Endodermal cell (in vitro differentiated cells): ENCODE measurements at regions not wholly inside any gene's neighbourhood (a gene's known extent, or its start where the extent isn't known, plus 50 kb on each side); places are given as distances from the start of the nearest gene placed in this dataset.
"Not testable (repeated sequence)": the region's sequence is repeated elsewhere in the genome, so short reads cannot be mapped to it uniquely, and the experiment has no call there.

Experiments used
- DNase-seq: peaks from one replicate; pipeline ENCODE4 v3.0.0-alpha.2; 2017
- H3K27ac ChIP-seq: 2 replicates; pipeline ENCODE4 v1.5.1; 2013; ENCODE audit warnings: mild to moderate bottlenecking, low read depth, low read length, moderate library complexity
- H3K27me3 ChIP-seq: 2 replicates; pipeline ENCODE4 v1.6.1; 2013; ENCODE audit warnings: mild to moderate bottlenecking, low read length, moderate library complexity; ENCODE audit not compliant: insufficient read depth, control insufficient read depth, poor library complexity, severe bottlenecking
- H3K36me3 ChIP-seq: 2 replicates; pipeline ENCODE4 v1.7.0; 2013; ENCODE audit warnings: mild to moderate bottlenecking, low read length, moderate library complexity; ENCODE audit not compliant: control insufficient read depth, insufficient read depth
- H3K4me1 ChIP-seq: one replicate; pipeline ENCODE4 v1.7.0; 2013; ENCODE audit warnings: low read length; ENCODE audit not compliant: control insufficient read depth, insufficient read depth
- H3K4me3 ChIP-seq: 2 replicates; pipeline ENCODE4 v1.5.1; 2013; ENCODE audit warnings: mild to moderate bottlenecking, low read length, moderate library complexity
- H3K9ac ChIP-seq: 2 replicates; pipeline ENCODE4 v1.6.1; 2013; ENCODE audit warnings: mild to moderate bottlenecking, low read length, moderate library complexity; ENCODE audit not compliant: poor library complexity, severe bottlenecking; ENCODE audit errors: extremely low read depth
- H3K9me3 ChIP-seq: 2 replicates; pipeline ENCODE4 v1.6.1; 2013; ENCODE audit warnings: mild to moderate bottlenecking, low read length, moderate library complexity; ENCODE audit not compliant: control insufficient read depth
- H3K27ac Mint-ChIP-seq: 2 replicates; pipeline ENCODE4 v1.8.0; 2020; ENCODE audit warnings: mixed read lengths
- H3K27me3 Mint-ChIP-seq: 2 replicates; pipeline ENCODE4 v1.8.0; 2021; ENCODE audit warnings: mild to moderate bottlenecking, mixed read lengths; ENCODE audit not compliant: insufficient read depth
- H3K36me3 Mint-ChIP-seq: 2 replicates; pipeline ENCODE4 v1.8.0; 2020; ENCODE audit warnings: low read depth, mixed read lengths
- H3K4me1 Mint-ChIP-seq: 2 replicates; pipeline ENCODE4 v1.8.0; 2020; ENCODE audit warnings: mixed read lengths
- H3K4me3 Mint-ChIP-seq: 2 replicates; pipeline ENCODE4 v1.8.0; 2020; ENCODE audit warnings: mild to moderate bottlenecking, moderate library complexity, mixed read lengths
- H3K9me3 Mint-ChIP-seq: 2 replicates; pipeline ENCODE4 v1.8.0; 2020; ENCODE audit warnings: mild to moderate bottlenecking, mixed read lengths
- WGBS, 2 experiments: methylation state at CpG; one replicate each; pipeline versions ENCODE4 v1.1.5 to v1.1.7; 2013; ENCODE audit warnings: missing lambda C conversion rate in 2 of 2, mixed read lengths in 1 of 2; ENCODE audit not compliant: insufficient coverage in 1 of 2, insufficient read length in 1 of 2; 5-methylcytosine and 5-hydroxymethylcytosine counted together

- H3K27ac Mint-ChIP-seq, H3K4me1 Mint-ChIP-seq, H3K36me3 ChIP-seq, H3K36me3 Mint-ChIP-seq, H3K27me3 ChIP-seq, H3K27ac ChIP-seq, H3K9me3 Mint-ChIP-seq, H3K27me3 Mint-ChIP-seq, H3K9ac ChIP-seq, H3K4me1 ChIP-seq, H3K4me3 Mint-ChIP-seq, H3K4me3 ChIP-seq, DNase-seq, H3K9me3 ChIP-seq: not testable (repeated sequence)
- no CpG with 5 or more reads among the region's 22 CpGs for WGBS, 2 experiments
These were observed 2144.1 kb upstream of the TPTE start for GRCh38 chr21:8377093-8377841.

DNA sequence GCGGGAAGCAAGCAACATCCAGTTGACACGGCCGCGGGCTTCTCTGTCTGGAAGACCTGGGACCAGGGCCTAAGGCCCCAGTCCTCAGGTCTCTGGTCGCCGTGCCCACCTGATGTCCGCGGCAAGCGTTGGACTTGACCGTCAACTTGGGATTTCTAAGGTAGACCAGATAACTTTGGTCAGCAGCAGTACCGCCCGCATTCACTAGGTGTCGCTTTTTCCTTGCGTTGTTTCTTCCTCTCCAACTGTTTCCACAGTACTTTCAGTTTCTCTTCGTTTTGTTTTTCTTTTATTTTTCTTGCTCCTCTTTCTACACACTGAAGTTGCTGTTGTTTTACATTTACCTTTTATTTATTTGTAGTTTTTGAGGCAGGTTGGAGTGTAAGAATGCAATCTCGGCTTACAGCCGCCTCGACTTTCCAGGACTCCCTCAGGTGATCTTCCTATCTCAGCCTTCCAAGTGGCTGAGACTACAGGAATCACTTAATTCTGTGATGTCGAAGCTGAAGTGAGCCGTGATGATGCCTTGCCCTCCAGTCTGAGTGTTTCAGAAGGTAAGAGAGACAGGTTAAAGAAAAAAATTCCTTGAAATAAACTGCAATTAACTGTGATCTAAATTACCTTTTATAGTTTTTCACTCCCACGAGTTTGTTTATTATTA lies 2140.8 kb upstream of the TPTE start:
- not testable (repeated sequence) for H3K36me3 Mint-ChIP-seq, H3K27me3 ChIP-seq

GRCh38 chr21:8388169-8388939 lies 2133.0 kb upstream of the TPTE start:
- not testable (repeated sequence) for H3K4me1 Mint-ChIP-seq, H3K4me1 ChIP-seq, H3K4me3 Mint-ChIP-seq, H3K27me3 ChIP-seq, H3K36me3 Mint-ChIP-seq, DNase-seq, H3K36me3 ChIP-seq, H3K9me3 ChIP-seq, H3K9ac ChIP-seq, H3K4me3 ChIP-seq, H3K27ac ChIP-seq, H3K9me3 Mint-ChIP-seq, H3K27me3 Mint-ChIP-seq, H3K27ac Mint-ChIP-seq
- WGBS, 2 experiments, result no CpG with 5 or more reads among the region's 107 CpGs

More for the DNA sequence above, 2140.8 kb upstream of the TPTE start:
- not testable (repeated sequence) for H3K4me3 Mint-ChIP-seq, H3K4me1 Mint-ChIP-seq, H3K27ac Mint-ChIP-seq, H3K4me1 ChIP-seq, DNase-seq, H3K27ac ChIP-seq, H3K36me3 ChIP-seq, H3K9ac ChIP-seq, H3K27me3 Mint-ChIP-seq, H3K9me3 Mint-ChIP-seq, H3K9me3 ChIP-seq, H3K4me3 ChIP-seq
- WGBS, 2 experiments, result no CpG with 5 or more reads among the region's 21 CpGs

DNA sequence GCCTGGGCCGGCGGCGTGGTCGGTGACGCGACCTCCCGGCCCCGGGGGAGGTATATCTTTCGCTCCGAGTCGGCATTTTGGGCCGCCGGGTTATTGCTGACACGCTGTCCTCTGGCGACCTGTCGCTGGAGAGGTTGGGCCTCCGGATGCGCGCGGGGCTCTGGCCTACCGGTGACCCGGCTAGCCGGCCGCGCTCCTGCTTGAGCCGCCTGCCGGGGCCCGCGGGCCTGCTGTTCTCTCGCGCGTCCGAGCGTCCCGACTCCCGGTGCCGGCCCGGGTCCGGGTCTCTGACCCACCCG lies 2132.5 kb upstream of the TPTE start:
- not testable (repeated sequence) for H3K27ac ChIP-seq, H3K4me1 ChIP-seq, H3K9me3 Mint-ChIP-seq, H3K4me3 Mint-ChIP-seq, H3K4me1 Mint-ChIP-seq, H3K27me3 ChIP-seq, H3K36me3 ChIP-seq, DNase-seq, H3K9ac ChIP-seq, H3K27ac Mint-ChIP-seq, H3K27me3 Mint-ChIP-seq, H3K36me3 Mint-ChIP-seq, H3K9me3 ChIP-seq, H3K4me3 ChIP-seq
- WGBS, 2 experiments, result no CpG with 5 or more reads among the region's 40 CpGs

GRCh38 chr21:8390550-8391171 lies 2130.7 kb upstream of the TPTE start:
- not testable (repeated sequence) for H3K4me1 ChIP-seq, H3K4me3 Mint-ChIP-seq, H3K36me3 Mint-ChIP-seq, H3K27me3 ChIP-seq, H3K4me1 Mint-ChIP-seq, H3K36me3 ChIP-seq, H3K9ac ChIP-seq, H3K27ac ChIP-seq, H3K4me3 ChIP-seq, H3K27me3 Mint-ChIP-seq, H3K9me3 ChIP-seq, H3K27ac Mint-ChIP-seq, H3K9me3 Mint-ChIP-seq, DNase-seq
- no CpG with 5 or more reads among the region's 97 CpGs for WGBS, 2 experiments

GRCh38 chr21:8394380-8394779 lies 2127.0 kb upstream of the TPTE start:
- H3K36me3 Mint-ChIP-seq, H3K9me3 Mint-ChIP-seq: not testable (repeated sequence)

More at GRCh38 chr21:8394380-8394779, 2127.0 kb upstream of the TPTE start:
- H3K36me3 ChIP-seq, H3K4me3 Mint-ChIP-seq, H3K9me3 ChIP-seq, H3K4me1 ChIP-seq, DNase-seq, H3K27me3 Mint-ChIP-seq, H3K27ac Mint-ChIP-seq, H3K27me3 ChIP-seq, H3K4me3 ChIP-seq, H3K4me1 Mint-ChIP-seq, H3K27ac ChIP-seq, H3K9ac ChIP-seq: not testable (repeated sequence)
- WGBS, 2 experiments, result no CpG with 5 or more reads among the region's 59 CpGs
